ENCODE measurements at regions not wholly inside any gene's neighbourhood (a gene's known extent, or its start where the extent isn't known, plus 50 kb on each side); places are given as distances from the start of the nearest gene placed in this dataset.

- H3K36me3 ChIP-seq (ENCODE audit: control insufficient read depth in 2 of 2, extremely low read depth in 1 of 2, insufficient read depth in 1 of 2, low read length in 1 of 2): no peaks in the 10 kb centered on the region
- DNase-seq (no peak), ATAC-seq (replicated peaks in 1 of 4) (no peak)
- no peaks in the 10 kb centered on the region for H3K36me3 Mint-ChIP-seq
- H3K27ac ChIP-seq (ENCODE audit: low read length): no peak overlapping the region
- no peaks in the 10 kb centered on the region for H3K9me3 ChIP-seq
- ChIA-PET CTCF (no interaction called here), POLR2A (no interaction called here)
- H3K4me1 ChIP-seq (ENCODE audit: control insufficient read depth in 1 of 2, extremely low read depth in 1 of 2, insufficient read depth in 2 of 2, low read length in 2 of 2): no peaks in the 10 kb centered on the region
- no peak overlapping the region for H3K27ac Mint-ChIP-seq
- no CpG with 5 or more reads among the region's 1 CpG for WGBS (ENCODE audit: insufficient coverage)
- no peaks in the 10 kb centered on the region for H3K4me1 Mint-ChIP-seq
- H3K9me3 Mint-ChIP-seq: peaks cover 3 to 16% (median 11%) of the 10 kb centered on the region in 3 donors
- H3K4me3 Mint-ChIP-seq: no peak overlapping the region
- no peaks in the 10 kb centered on the region for H3K27me3 ChIP-seq (replicated peaks in 1 of 2; ENCODE audit: control insufficient read depth in 2 of 2, extremely low read depth in 1 of 2, insufficient read depth in 2 of 2, low read length in 1 of 2)
- no peaks in the 10 kb centered on the region for H3K27me3 Mint-ChIP-seq
- no peak overlapping the region for H3K4me3 ChIP-seq (ENCODE audit: control insufficient read depth in 1 of 2, extremely low read depth in 1 of 2, low read length in 1 of 2)
Observed at GRCh38 chr3:74491874-74492273, 122.6 kb downstream of the CNTN3 start.

- no peak overlapping the region for H3K27ac Mint-ChIP-seq
- no peak overlapping the region for H3K4me3 Mint-ChIP-seq
- peaks cover 6 to 17% (median 17%) of the 10 kb centered on the region in 3 donors for H3K9me3 Mint-ChIP-seq
- ChIA-PET POLR2A (interaction anchor here in 1 of 2 donors (0.6 kb wide), 1 partner anchor 159 kb away, joined by 9 read pairs; no protein-coding TSS in a partner anchor), CTCF (no interaction called here)
- H3K27me3 ChIP-seq (replicated peaks in 1 of 2; ENCODE audit: control insufficient read depth in 2 of 2, extremely low read depth in 1 of 2, insufficient read depth in 2 of 2, low read length in 1 of 2): no peaks in the 10 kb centered on the region
- no peak for ATAC-seq (replicated peaks in 1 of 4)
- DNase-seq: no peak
- no peaks in the 10 kb centered on the region for H3K9me3 ChIP-seq
- H3K4me1 Mint-ChIP-seq: no peaks in the 10 kb centered on the region
- H3K27ac ChIP-seq (ENCODE audit: low read length): no peak overlapping the region
- no CpG with 5 or more reads among the region's 3 CpGs for WGBS (ENCODE audit: insufficient coverage)
- H3K4me3 ChIP-seq (ENCODE audit: control insufficient read depth in 1 of 2, extremely low read depth in 1 of 2, low read length in 1 of 2): no peak overlapping the region
- H3K27me3 Mint-ChIP-seq: no peaks in the 10 kb centered on the region
- H3K36me3 ChIP-seq (ENCODE audit: control insufficient read depth in 2 of 2, extremely low read depth in 1 of 2, insufficient read depth in 1 of 2, low read length in 1 of 2): no peaks in the 10 kb centered on the region
- no peaks in the 10 kb centered on the region for H3K36me3 Mint-ChIP-seq
- H3K4me1 ChIP-seq (ENCODE audit: control insufficient read depth in 1 of 2, extremely low read depth in 1 of 2, insufficient read depth in 2 of 2, low read length in 2 of 2): no peaks in the 10 kb centered on the region
Observed at GRCh38 chr3:74489050-74489792, 125.2 kb downstream of the CNTN3 start.

- peaks cover 12 to 21% (median 15%) of the 10 kb centered on the region in 3 donors for H3K9me3 Mint-ChIP-seq
- H3K27ac Mint-ChIP-seq: no peak overlapping the region
- H3K4me1 Mint-ChIP-seq: no peaks in the 10 kb centered on the region
- DNase-seq (no peak), ATAC-seq (replicated peaks in 1 of 4) (no peak)
- no peak overlapping the region for H3K4me3 ChIP-seq (ENCODE audit: control insufficient read depth in 1 of 2, extremely low read depth in 1 of 2, low read length in 1 of 2)
- CTCF ChIA-PET: no interaction called here
- no peak overlapping the region for H3K4me3 Mint-ChIP-seq
- H3K27me3 Mint-ChIP-seq: no peaks in the 10 kb centered on the region
- H3K27me3 ChIP-seq (replicated peaks in 1 of 2; ENCODE audit: control insufficient read depth in 2 of 2, extremely low read depth in 1 of 2, insufficient read depth in 2 of 2, low read length in 1 of 2): no peaks in the 10 kb centered on the region
- no peak overlapping the region for H3K27ac ChIP-seq (ENCODE audit: low read length)
- no peaks in the 10 kb centered on the region for H3K36me3 Mint-ChIP-seq
- POLR2A ChIA-PET: no interaction called here
- no peaks in the 10 kb centered on the region for H3K4me1 ChIP-seq (ENCODE audit: control insufficient read depth in 1 of 2, extremely low read depth in 1 of 2, insufficient read depth in 2 of 2, low read length in 2 of 2)
- no peaks in the 10 kb centered on the region for H3K9me3 ChIP-seq
- no peaks in the 10 kb centered on the region for H3K36me3 ChIP-seq (ENCODE audit: control insufficient read depth in 2 of 2, extremely low read depth in 1 of 2, insufficient read depth in 1 of 2, low read length in 1 of 2)
Observed at GRCh38 chr3:74479915-74480314, 134.5 kb downstream of the CNTN3 start.

GRCh38 chr3:74470313-74470712 is 144.1 kb downstream of the CNTN3 start:
- Mint-ChIP-seq H3K9me3 (peaks cover 12 to 18% (median 16%) of the 10 kb centered on the region in 3 donors), H3K27me3 (no peaks in the 10 kb centered on the region), H3K36me3 (no peaks in the 10 kb centered on the region), H3K4me1 (no peaks in the 10 kb centered on the region), H3K4me3 (no peak overlapping the region), H3K27ac (no peak overlapping the region)
- ATAC-seq (replicated peaks in 1 of 4) (no peak), DNase-seq (no peak)
- Histone ChIP-seq H3K4me3 (ENCODE audit: control insufficient read depth in 1 of 2, extremely low read depth in 1 of 2, low read length in 1 of 2) (no peak overlapping the region), H3K4me1 (ENCODE audit: control insufficient read depth in 1 of 2, extremely low read depth in 1 of 2, insufficient read depth in 2 of 2, low read length in 2 of 2) (no peaks in the 10 kb centered on the region), H3K27ac (ENCODE audit: low read length) (no peak overlapping the region), H3K9me3 (no peaks in the 10 kb centered on the region), H3K27me3 (replicated peaks in 1 of 2; ENCODE audit: control insufficient read depth in 2 of 2, extremely low read depth in 1 of 2, insufficient read depth in 2 of 2, low read length in 1 of 2) (no peaks in the 10 kb centered on the region), H3K36me3 (ENCODE audit: control insufficient read depth in 2 of 2, extremely low read depth in 1 of 2, insufficient read depth in 1 of 2, low read length in 1 of 2) (no peaks in the 10 kb centered on the region)
- 100% methylated on average over 2 of the region's 4 CpGs for WGBS (ENCODE audit: insufficient coverage)
- POLR2A ChIA-PET: no interaction called here
- CTCF ChIA-PET: no interaction called here

- Histone ChIP-seq H3K36me3 (ENCODE audit: control insufficient read depth in 2 of 2, extremely low read depth in 1 of 2, insufficient read depth in 1 of 2, low read length in 1 of 2) (no peaks in the 10 kb centered on the region), H3K4me1 (ENCODE audit: control insufficient read depth in 1 of 2, extremely low read depth in 1 of 2, insufficient read depth in 2 of 2, low read length in 2 of 2) (no peaks in the 10 kb centered on the region), H3K4me3 (ENCODE audit: control insufficient read depth in 1 of 2, extremely low read depth in 1 of 2, low read length in 1 of 2) (no peak overlapping the region), H3K27ac (ENCODE audit: low read length) (no peak overlapping the region), H3K9me3 (no peaks in the 10 kb centered on the region), H3K27me3 (replicated peaks in 1 of 2; ENCODE audit: control insufficient read depth in 2 of 2, extremely low read depth in 1 of 2, insufficient read depth in 2 of 2, low read length in 1 of 2) (no peaks in the 10 kb centered on the region)
- CTCF ChIA-PET: no interaction called here
- Mint-ChIP-seq H3K4me3 (no peak overlapping the region), H3K36me3 (no peaks in the 10 kb centered on the region), H3K27me3 (no peaks in the 10 kb centered on the region), H3K9me3 (peaks cover 12 to 18% (median 16%) of the 10 kb centered on the region in 3 donors), H3K4me1 (no peaks in the 10 kb centered on the region), H3K27ac (no peak overlapping the region)
- DNase-seq (no peak), ATAC-seq (replicated peaks in 1 of 4) (no peak)
- WGBS (ENCODE audit: insufficient coverage): no CpG with 5 or more reads among the region's 8 CpGs
- POLR2A ChIA-PET: no interaction called here
Observed at GRCh38 chr3:74469713-74470112, 144.7 kb downstream of the CNTN3 start.

GRCh38 chr3:74469151-74469550 is 145.3 kb downstream of the CNTN3 start:
- ATAC-seq (replicated peaks in 1 of 4): no peak
- Mint-ChIP-seq H3K36me3 (no peaks in the 10 kb centered on the region), H3K27ac (no peak overlapping the region), H3K4me1 (no peaks in the 10 kb centered on the region), H3K9me3 (peaks cover 12 to 18% (median 16%) of the 10 kb centered on the region in 3 donors), H3K27me3 (no peaks in the 10 kb centered on the region), H3K4me3 (no peak overlapping the region)
- H3K9me3 ChIP-seq: no peaks in the 10 kb centered on the region
- H3K36me3 ChIP-seq (ENCODE audit: control insufficient read depth in 2 of 2, extremely low read depth in 1 of 2, insufficient read depth in 1 of 2, low read length in 1 of 2): no peaks in the 10 kb centered on the region
- H3K4me3 ChIP-seq (ENCODE audit: control insufficient read depth in 1 of 2, extremely low read depth in 1 of 2, low read length in 1 of 2): no peak overlapping the region
- no peaks in the 10 kb centered on the region for H3K27me3 ChIP-seq (replicated peaks in 1 of 2; ENCODE audit: control insufficient read depth in 2 of 2, extremely low read depth in 1 of 2, insufficient read depth in 2 of 2, low read length in 1 of 2)
- H3K4me1 ChIP-seq (ENCODE audit: control insufficient read depth in 1 of 2, extremely low read depth in 1 of 2, insufficient read depth in 2 of 2, low read length in 2 of 2): no peaks in the 10 kb centered on the region
- CTCF ChIA-PET: no interaction called here
- no CpG with 5 or more reads among the region's 3 CpGs for WGBS (ENCODE audit: insufficient coverage)
- POLR2A ChIA-PET: no interaction called here
- H3K27ac ChIP-seq (ENCODE audit: low read length): no peak overlapping the region
- DNase-seq: no peak
